Mesendoderm (in vitro differentiated cells): ENCODE measurements at regions not wholly inside any gene's neighbourhood (a gene's known extent, or its start where the extent isn't known, plus 50 kb on each side); places are given as distances from the start of the nearest gene placed in this dataset.
"Not testable (repeated sequence)": the region's sequence is repeated elsewhere in the genome, so short reads cannot be mapped to it uniquely, and the experiment has no call there.

ENCODE experiments used
- DNase-seq: peaks from one replicate; pipeline ENCODE4 v3.0.0; 2013
- H2AK5ac ChIP-seq: 2 replicates; pipeline ENCODE4 v1.6.1; 2013; ENCODE audit warnings: low read length, inconsistent platforms
- H2BK120ac ChIP-seq: 2 replicates; pipeline ENCODE4 v1.6.1; 2013; ENCODE audit warnings: low read depth, mild to moderate bottlenecking, low read length, moderate library complexity, mixed read lengths
- H2BK15ac ChIP-seq: replicated peaks from 2 replicates; pipeline ENCODE4 v1.6.1; 2013; ENCODE audit warnings: low read depth, mild to moderate bottlenecking, moderate library complexity
- H2BK5ac ChIP-seq: 2 replicates; pipeline ENCODE4 v1.6.1; 2013; ENCODE audit warnings: low read length, inconsistent platforms
- H3K18ac ChIP-seq: 2 replicates; pipeline ENCODE4 v1.6.1; 2013; ENCODE audit warnings: mild to moderate bottlenecking, low read length, mixed read lengths
- H3K23ac ChIP-seq: one replicate; pipeline ENCODE4 v1.6.1; 2013; ENCODE audit warnings: low read length
- H3K27ac ChIP-seq: 2 replicates; pipeline ENCODE4 v1.5.1; 2013; ENCODE audit warnings: low read depth, mild to moderate bottlenecking, inconsistent platforms, low read length, moderate library complexity
- H3K27me3 ChIP-seq: 2 replicates; pipeline ENCODE4 v1.6.1; 2013; ENCODE audit warnings: low read length, control low read depth, mild to moderate bottlenecking, inconsistent platforms; ENCODE audit not compliant: insufficient read depth, poor library complexity
- H3K36me3 ChIP-seq: 2 replicates; pipeline ENCODE4 v1.6.1; 2013; ENCODE audit warnings: low read length, inconsistent platforms; ENCODE audit not compliant: control insufficient read depth, insufficient read depth
- H3K4ac ChIP-seq: one replicate; pipeline ENCODE4 v1.6.1; 2013; ENCODE audit warnings: low read depth, mild to moderate bottlenecking, low read length, moderate library complexity
- H3K4me1 ChIP-seq: 2 replicates; pipeline ENCODE4 v1.6.1; 2013; ENCODE audit warnings: low read depth, low read length, inconsistent platforms; ENCODE audit not compliant: control insufficient read depth
- H3K4me2 ChIP-seq: 2 replicates; pipeline ENCODE4 v1.6.1; 2013; ENCODE audit warnings: low read length
- H3K4me3 ChIP-seq: 2 replicates; pipeline ENCODE4 v1.5.1; 2013; ENCODE audit warnings: mild to moderate bottlenecking, low read length
- H3K56ac ChIP-seq: one replicate; pipeline ENCODE4 v1.6.1; 2013; ENCODE audit warnings: low read length
- H3K79me1 ChIP-seq: 2 replicates; pipeline ENCODE4 v1.6.1; 2013; ENCODE audit warnings: low read length, inconsistent platforms
- H3K79me2 ChIP-seq: 2 replicates; pipeline ENCODE4 v1.6.1; 2013; ENCODE audit warnings: mild to moderate bottlenecking, low read length; ENCODE audit not compliant: control insufficient read depth, insufficient read depth
- H3K9ac ChIP-seq: 2 replicates; pipeline ENCODE4 v1.6.1; 2013; ENCODE audit warnings: low read length, inconsistent platforms
- H4K5ac ChIP-seq: one replicate; pipeline ENCODE4 v1.6.1; 2013; ENCODE audit warnings: low read length
- H4K8ac ChIP-seq: one replicate; pipeline ENCODE4 v1.6.1; 2013; ENCODE audit warnings: low read depth, mild to moderate bottlenecking, control low read depth, low read length, moderate library complexity
- WGBS: extraction: QIAGEN DNeasy Blood & Tissue Kit; methylation state at CpG from one replicate; pipeline ENCODE4 v1.1.7; 2013; ENCODE audit warnings: low lambda C conversion rate, missing lambda C conversion rate; ENCODE audit not compliant: insufficient coverage; ENCODE audit errors: extremely low coverage; 5-methylcytosine and 5-hydroxymethylcytosine counted together

DNA sequence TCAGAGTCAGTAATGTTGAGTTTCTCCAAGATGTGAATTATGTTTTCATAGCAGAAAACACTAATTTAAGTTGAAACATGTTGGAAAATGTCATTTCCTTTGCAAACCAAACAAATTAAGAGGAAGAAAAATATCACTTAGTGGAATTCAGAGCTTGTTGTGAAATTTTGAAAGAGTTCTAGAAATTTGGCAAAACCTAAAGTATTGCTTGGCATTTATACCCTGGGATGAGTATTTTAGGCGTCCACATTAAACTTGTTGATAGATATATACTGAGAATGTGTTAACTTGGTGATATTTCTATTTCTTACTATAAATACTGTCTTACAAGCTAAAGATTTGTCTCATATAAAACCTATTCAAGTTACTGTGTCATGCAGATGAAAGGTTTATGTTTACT is 335.2 kb downstream of the NSUN3 start:
- Histone ChIP-seq H2BK120ac (no peak overlapping the region), H2AK5ac (no peak overlapping the region), H3K18ac (no peak overlapping the region), H4K8ac (no peak overlapping the region), H3K23ac (no peak overlapping the region), H3K27ac (no peak overlapping the region), H3K4me3 (no peak overlapping the region), H3K79me1 (no peaks in the 10 kb centered on the region), H3K4me2 (no peak overlapping the region), H3K4me1 (no peaks in the 10 kb centered on the region), H2BK15ac (no peak overlapping the region), H3K36me3 (no peaks in the 10 kb centered on the region), H2BK5ac (no peak overlapping the region), H3K56ac (no peak overlapping the region), H3K79me2 (no peaks in the 10 kb centered on the region), H3K4ac (no peak overlapping the region), H3K27me3 (no peaks in the 10 kb centered on the region), H3K9ac (no peak overlapping the region), H4K5ac (no peak overlapping the region)
- DNase-seq = no peak
- WGBS = no CpG with 5 or more reads among the region's 1 CpG

DNA sequence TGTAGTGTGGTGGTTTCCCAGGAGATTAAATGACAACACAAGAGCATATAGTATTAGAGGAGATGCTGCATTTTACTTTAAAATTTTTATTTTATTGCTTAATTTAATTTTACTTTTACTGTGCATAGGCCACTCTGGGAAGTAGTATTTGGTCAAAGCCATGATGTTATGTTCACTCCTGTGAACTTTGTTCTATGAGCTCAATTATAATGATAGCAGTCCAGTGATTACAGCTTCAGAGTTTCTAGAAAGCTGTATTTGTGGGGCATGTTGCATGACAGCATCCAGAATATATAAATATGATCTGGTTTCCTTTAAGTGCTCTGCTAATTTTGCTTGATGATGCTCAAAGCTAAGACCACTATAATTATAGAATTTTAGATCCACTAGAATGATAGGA is 338.6 kb downstream of the NSUN3 start:
- no peak overlapping the region for H3K56ac ChIP-seq
- no peaks in the 10 kb centered on the region for H3K27me3 ChIP-seq
- H2AK5ac ChIP-seq = no peak overlapping the region
- no peak for DNase-seq
- no peak overlapping the region for H3K23ac ChIP-seq
- no peak overlapping the region for H3K4me3 ChIP-seq
- no peaks in the 10 kb centered on the region for H3K4me1 ChIP-seq
- no peaks in the 10 kb centered on the region for H3K36me3 ChIP-seq
- no peak overlapping the region for H3K4ac ChIP-seq
- H2BK120ac ChIP-seq = no peak overlapping the region
- no peaks in the 10 kb centered on the region for H3K79me1 ChIP-seq
- no peak overlapping the region for H3K27ac ChIP-seq
- no peak overlapping the region for H2BK5ac ChIP-seq
- H2BK15ac ChIP-seq = no peak overlapping the region
- H3K9ac ChIP-seq = no peak overlapping the region
- no peaks in the 10 kb centered on the region for H3K79me2 ChIP-seq
- H4K8ac ChIP-seq = no peak overlapping the region
- no peak overlapping the region for H3K4me2 ChIP-seq
- no peak overlapping the region for H3K18ac ChIP-seq
- H4K5ac ChIP-seq = no peak overlapping the region

DNA sequence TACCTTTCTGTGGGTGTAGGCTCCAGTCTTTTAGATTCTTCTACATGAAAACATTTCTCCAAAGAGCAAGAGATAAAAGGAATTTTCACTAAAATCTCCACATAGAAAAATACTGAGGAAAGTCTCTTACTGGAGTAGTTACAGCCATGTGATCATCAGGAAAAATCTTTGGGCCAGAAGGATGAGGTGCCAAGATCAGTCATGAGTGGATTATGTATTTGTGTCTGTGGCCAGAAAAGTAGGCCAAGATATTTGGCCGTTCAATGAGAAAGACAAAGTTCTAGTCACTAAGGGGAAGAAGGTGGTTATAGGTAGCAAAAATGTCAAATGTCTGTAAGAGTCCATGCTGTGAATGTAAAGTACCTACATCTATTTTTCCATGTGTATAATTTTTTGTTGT is 339.3 kb downstream of the NSUN3 start:
- Histone ChIP-seq H2AK5ac (no peak overlapping the region), H3K27ac (no peak overlapping the region), H2BK15ac (no peak overlapping the region), H3K23ac (no peak overlapping the region), H3K56ac (no peak overlapping the region), H3K4me3 (no peak overlapping the region), H3K4me2 (no peak overlapping the region), H3K4me1 (no peaks in the 10 kb centered on the region), H3K27me3 (no peaks in the 10 kb centered on the region), H3K79me1 (no peaks in the 10 kb centered on the region), H2BK120ac (no peak overlapping the region), H3K9ac (no peak overlapping the region), H4K5ac (no peak overlapping the region), H3K4ac (no peak overlapping the region), H3K36me3 (no peaks in the 10 kb centered on the region), H4K8ac (no peak overlapping the region), H3K18ac (no peak overlapping the region), H2BK5ac (no peak overlapping the region), H3K79me2 (no peaks in the 10 kb centered on the region)
- no peak for DNase-seq
- whole genome bisulfite sequencing = no CpG with 5 or more reads among the region's 1 CpG

DNA sequence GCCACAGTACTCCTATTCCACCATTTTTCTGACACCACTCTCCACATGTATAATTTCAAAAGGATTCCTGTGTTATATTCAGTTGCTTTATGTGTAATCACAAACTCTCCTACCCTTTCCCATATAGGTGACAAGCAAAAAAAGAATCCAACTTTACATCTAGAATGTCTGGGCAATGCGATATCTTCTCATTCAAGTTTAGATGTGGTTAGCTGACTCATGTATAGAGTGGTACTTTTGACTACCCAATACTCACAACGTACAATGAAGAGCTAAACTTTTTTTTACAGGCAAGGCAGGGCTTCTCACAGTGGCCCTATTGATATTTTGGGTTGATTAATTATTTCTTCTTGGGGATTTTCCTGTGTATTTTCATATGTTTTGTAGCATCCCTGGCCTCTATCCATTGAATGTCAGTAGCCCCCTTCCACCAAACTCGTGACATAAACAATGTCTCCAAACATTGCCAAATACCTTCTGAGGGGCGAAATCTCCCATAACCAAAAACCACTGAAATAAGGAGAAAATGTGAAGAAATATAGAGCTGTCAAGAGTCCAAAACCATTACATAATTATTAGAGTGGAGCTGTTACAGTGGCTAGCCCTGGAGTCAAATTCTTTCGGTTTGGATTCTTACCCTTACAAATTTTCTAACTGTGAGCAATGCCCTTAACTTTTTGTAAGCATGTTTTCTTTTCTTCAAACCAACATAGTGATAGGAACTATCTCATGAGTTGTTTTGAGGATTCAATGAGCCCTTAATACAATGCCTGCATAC is 342.6 kb downstream of the NSUN3 start:
- H2AK5ac ChIP-seq = no peak overlapping the region
- H3K4me1 ChIP-seq = no peaks in the 10 kb centered on the region
- no peak overlapping the region for H2BK5ac ChIP-seq
- H3K56ac ChIP-seq = no peak overlapping the region
- H2BK120ac ChIP-seq = no peak overlapping the region
- no peaks in the 10 kb centered on the region for H3K79me1 ChIP-seq
- H3K9ac ChIP-seq = no peak overlapping the region
- no peaks in the 10 kb centered on the region for H3K79me2 ChIP-seq
- no CpG with 5 or more reads among the region's 5 CpGs for WGBS
- peak overlapping the region; percentile 16 for H3K4ac ChIP-seq
- no peak overlapping the region for H3K23ac ChIP-seq
- H3K27me3 ChIP-seq = no peaks in the 10 kb centered on the region
- peak; percentile 2 for DNase-seq
- H2BK15ac ChIP-seq = no peak overlapping the region
- H3K36me3 ChIP-seq = no peaks in the 10 kb centered on the region
- H3K18ac ChIP-seq = no peak overlapping the region
- no peak overlapping the region for H4K8ac ChIP-seq
- no peak overlapping the region for H3K4me2 ChIP-seq
- H4K5ac ChIP-seq = no peak overlapping the region
- no peak overlapping the region for H3K27ac ChIP-seq
- no peak overlapping the region for H3K4me3 ChIP-seq

DNA sequence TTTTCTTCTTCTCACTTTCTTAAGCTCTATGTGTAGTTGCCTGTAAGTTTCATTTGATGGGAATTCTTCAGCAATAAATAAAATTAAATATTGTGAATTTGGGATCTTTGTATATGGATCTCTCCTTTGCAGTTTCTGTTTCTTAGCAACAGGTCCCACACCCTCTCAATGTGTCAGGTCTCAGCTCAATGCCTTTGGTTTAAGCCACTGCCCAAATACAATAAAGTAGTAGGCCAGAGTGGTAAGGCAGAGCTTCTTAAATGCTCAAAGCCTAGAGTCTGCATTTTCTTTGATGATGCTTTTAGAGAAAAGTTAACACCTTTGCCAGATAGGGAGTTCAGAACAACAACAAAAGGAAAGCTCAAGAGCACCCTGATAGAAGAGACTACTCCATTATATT is 343.7 kb downstream of the NSUN3 start:
- Histone ChIP-seq H3K27me3 (no peaks in the 10 kb centered on the region), H3K79me2 (no peaks in the 10 kb centered on the region)

DNA sequence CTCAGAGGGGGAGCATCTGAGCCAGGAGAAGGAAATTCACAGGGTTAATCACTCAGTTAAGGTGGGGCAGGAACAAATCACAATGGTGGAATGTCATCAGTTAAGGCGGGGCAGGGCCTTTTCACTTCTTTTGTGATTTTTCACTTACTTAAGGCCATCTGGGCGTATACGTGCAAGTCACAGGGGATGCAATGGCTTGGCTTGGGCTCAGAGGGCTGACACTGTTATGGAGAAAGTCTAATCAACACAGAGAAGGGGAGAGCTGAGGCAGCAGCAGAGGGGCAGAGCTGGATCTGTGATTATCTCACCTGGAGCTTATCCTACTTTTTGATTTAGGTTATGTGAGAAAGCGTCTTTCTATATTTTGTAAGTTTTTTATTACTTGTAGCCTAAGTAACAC is 350.1 kb downstream of the NSUN3 start:
- DNase-seq = peak; percentile 56
- not testable (repeated sequence) for H2BK120ac ChIP-seq, H3K4me1 ChIP-seq, H3K23ac ChIP-seq, H3K36me3 ChIP-seq, H3K79me2 ChIP-seq, H3K4me3 ChIP-seq, H2BK15ac ChIP-seq, H3K9ac ChIP-seq, H2BK5ac ChIP-seq, H3K27me3 ChIP-seq, H4K5ac ChIP-seq, H3K79me1 ChIP-seq, H2AK5ac ChIP-seq, H4K8ac ChIP-seq, H3K4me2 ChIP-seq
- peak overlapping the region; percentile 43 for H3K4ac ChIP-seq
- WGBS = no CpG with 5 or more reads among the region's 4 CpGs
- H3K18ac ChIP-seq = peak overlapping the region; percentile 71
- H3K56ac ChIP-seq = peak overlapping the region; percentile 65
- peak overlapping the region; percentile 38 for H3K27ac ChIP-seq

More for the DNA sequence above, 343.7 kb downstream of the NSUN3 start:
- H3K4me3 ChIP-seq = no peak overlapping the region
- no peak overlapping the region for H3K18ac ChIP-seq
- no peak overlapping the region for H3K23ac ChIP-seq
- no peaks in the 10 kb centered on the region for H3K79me1 ChIP-seq
- no peak overlapping the region for H4K5ac ChIP-seq
- no peak overlapping the region for H3K56ac ChIP-seq
- H3K27ac ChIP-seq = no peak overlapping the region
- DNase-seq = peak; percentile 36
- H2BK120ac ChIP-seq = no peak overlapping the region
- H3K36me3 ChIP-seq = no peaks in the 10 kb centered on the region
- H2AK5ac ChIP-seq = no peak overlapping the region
- H3K4me1 ChIP-seq = no peaks in the 10 kb centered on the region
- no peak overlapping the region for H2BK5ac ChIP-seq
- no peak overlapping the region for H2BK15ac ChIP-seq
- no peak overlapping the region for H3K4me2 ChIP-seq
- H3K4ac ChIP-seq = no peak overlapping the region
- H4K8ac ChIP-seq = no peak overlapping the region
- H3K9ac ChIP-seq = no peak overlapping the region
